Activated CD8-positive, alpha-beta memory T cell treated with anti-CD3 and anti-CD28 coated beads for 48 hours (primary cell): ENCODE measurements at regions not wholly inside any gene's neighbourhood (a gene's known extent, or its start where the extent isn't known, plus 50 kb on each side); places are given as distances from the start of the nearest gene placed in this dataset.
"Not testable (repeated sequence)": the region's sequence is repeated elsewhere in the genome, so short reads cannot be mapped to it uniquely, and the experiment has no call there.

Source experiments
- DNase-seq, 3 experiments: peaks; one replicate each; pipeline ENCODE4 v3.0.0-alpha.2; 2020; ENCODE audit warnings: low read depth in 2 of 3, low spot score in 2 of 3

DNA sequence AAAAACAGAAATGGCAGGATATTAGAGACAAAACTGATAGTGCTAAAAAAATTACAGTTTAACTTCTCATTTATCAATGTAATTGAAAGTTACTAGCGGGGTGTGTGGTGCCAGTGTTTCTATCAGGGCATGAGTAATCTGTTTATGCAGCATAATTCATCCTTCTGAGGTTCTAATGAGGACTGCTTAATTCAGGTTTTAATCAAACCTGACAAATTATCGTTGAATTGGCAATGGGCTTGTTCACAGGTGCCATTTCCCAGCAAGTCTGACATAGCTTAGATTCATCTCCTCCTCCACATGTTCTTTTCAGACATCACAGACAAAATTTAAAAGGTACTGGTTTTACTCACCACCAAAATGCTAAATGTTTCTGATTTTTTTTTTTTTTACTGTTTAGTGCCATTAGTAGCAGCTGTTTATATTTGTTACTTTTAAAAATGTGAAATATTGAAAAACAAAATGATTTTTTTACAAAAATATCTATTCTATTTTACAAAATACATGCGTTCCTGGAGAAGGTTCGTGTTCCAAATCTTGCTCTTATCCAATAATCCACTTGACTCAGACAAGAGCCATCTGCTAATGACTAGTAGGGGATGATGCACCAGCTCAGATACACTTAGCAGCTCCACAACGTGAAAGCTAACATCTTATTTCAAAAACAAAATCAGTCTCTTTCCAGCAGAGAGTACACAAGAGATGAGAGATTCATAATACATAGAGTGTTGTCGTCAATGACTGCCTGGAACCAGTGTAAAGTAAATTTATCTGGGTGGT, 447.7 kb upstream of the DPPA4 start:
- DNase-seq, result no peak

DNA sequence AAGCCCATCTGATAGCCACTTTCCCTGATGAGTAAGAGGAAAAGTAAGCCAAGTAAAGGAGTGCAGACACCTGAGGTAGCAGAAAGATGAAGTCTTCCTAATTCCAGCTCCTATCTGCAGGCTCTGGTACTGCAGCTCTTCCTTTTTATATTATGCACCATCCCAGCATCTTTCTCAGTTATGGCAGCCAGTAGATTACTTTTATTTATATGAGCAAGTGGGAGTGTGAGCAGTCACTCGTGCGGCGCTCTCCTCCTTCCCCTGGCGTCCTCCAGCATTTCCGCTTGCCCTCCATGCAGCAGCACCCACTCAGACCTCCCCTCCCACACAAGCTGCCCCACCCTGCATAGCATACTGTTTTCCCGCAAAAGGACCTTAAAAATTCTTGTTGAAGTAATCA, 465.9 kb upstream of the DPPA4 start:
- DNase-seq, result no peak

DNA sequence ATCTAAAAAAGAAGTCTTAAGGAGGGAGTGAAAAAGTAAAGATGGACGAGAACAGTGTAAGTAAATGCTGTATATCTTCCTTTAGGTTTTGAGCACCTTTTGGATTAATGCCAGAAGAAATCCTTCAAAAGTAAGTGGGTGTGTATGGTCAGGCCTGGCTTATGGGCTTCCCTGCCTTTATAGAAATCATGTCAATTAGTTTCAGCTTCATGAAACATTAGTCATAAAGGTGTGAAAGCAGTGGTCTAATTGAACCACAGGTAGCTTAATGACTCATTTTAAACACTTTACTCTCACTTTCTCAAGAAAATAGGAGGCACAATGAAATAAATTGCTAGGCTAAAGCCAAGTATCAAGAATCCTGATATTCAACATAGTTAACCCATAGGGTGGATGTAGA, 467.4 kb upstream of the DPPA4 start:
- no peak for DNase-seq

DNA sequence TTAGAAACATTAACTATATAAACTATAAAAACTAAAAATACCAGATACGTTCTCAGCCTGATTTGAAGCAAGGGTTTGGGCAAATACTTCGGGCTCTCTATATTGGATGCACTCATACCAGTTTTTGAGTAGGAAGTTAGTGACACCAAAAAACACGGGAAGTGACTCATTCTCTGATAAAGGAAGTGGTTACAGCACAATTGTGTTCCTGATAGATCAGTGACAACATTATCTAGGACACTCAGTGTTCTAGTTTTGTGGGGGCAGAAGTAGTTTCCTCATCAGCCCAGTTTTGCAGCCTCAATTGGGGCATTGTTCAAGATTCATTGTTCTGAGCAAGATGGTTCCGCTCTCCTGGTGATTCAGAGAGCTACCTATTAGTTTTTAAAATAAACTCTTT, 469.6 kb upstream of the DPPA4 start:
- DNase-seq, result peak in 1 of 3 experiments; percentile 4

DNA sequence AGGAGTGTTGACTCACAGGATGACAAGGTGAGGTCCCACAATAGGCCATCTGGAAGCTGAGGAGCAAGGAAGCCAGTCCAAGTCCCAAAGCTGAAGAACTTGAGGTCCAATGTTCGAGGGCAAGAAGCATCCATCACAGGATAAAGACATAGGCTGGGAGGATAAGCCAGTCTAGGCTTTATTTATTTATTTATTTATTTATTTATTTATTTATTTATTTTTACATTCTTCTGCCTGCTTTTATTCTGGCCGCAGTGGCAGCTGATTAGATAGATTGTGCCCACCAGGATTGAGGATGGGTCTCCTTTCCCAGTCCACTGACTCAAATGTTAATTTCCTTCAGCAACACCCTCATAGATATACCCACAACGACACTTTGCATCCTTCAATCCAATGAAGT, 472.2 kb upstream of the DPPA4 start:
- no peak for DNase-seq

DNA sequence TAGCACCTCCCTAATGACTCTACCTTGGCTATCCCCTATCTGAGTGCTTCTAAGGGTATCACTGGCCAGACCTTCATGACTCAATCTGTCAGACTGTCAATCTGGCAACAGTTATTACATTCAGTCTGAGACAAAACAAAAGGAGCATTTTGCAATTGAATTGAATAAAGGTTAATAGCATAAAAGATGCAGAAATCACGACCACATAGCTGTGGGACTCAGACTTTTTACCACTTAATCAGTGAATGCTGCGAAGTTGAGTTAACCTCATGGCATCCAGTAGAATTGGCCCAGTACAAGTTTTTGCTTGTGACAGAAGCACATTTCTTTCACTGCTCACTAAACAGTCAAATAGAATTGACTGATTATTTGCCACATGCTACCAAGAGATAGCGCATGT, 480.7 kb upstream of the DPPA4 start:
- no peak for DNase-seq

DNA sequence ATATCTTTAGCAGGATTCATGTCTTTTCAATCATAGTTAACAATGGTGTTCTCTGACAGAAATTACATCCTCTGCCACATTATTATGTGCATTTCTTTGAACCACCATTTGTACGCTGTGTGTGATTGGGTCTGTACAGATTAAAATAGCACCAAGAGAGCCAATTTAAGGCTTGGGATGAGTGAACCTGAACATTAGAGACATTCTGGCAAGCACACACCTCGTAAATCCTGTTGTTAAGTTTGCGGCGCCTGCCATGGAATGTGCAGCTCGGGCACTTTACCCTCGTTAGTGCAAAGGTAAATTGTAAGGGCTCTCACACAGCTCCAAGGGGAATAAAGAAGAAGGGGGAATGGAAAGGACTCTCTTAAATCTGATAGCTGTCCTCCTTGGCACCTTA, 482.4 kb upstream of the DPPA4 start:
- DNase-seq, result no peak

DNA sequence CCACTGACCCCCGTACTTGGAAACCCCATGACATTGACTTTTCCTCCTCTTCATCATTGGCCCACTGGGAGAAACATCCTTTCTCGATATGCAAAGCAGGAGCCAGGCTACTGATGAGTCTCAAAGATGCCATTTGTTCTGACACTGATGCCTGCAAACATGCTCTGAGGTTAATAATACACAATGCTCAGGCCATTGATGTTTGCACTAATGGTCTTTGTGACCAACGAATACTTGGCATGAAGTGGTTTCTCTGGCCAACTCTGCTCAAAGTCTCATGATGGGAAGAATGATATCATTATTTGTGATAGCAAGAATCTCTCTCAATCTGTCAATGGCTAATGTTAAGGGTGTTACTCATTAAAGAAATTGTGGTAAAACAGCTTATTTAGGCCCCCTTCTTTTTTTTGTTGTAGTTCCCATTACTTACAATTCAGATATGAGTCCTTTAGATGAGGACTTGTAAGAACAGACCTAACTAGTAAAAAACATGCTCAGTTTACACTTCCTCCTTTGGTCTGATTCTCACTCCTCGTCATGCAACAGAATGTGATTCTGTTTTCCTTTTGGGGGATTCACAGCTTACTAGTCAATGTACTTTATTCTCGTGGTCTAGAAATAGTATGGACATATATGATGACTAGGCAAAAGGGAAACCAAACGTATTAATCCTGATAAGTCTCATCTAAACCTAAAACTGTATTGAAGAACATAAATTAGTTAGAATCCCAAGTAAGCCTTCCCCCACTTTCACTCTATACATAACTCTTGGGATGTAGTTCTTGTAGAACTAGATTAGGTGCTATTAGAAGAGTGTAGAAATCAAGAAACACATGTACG, 488.8 kb upstream of the DPPA4 start:
- no peak for DNase-seq

DNA sequence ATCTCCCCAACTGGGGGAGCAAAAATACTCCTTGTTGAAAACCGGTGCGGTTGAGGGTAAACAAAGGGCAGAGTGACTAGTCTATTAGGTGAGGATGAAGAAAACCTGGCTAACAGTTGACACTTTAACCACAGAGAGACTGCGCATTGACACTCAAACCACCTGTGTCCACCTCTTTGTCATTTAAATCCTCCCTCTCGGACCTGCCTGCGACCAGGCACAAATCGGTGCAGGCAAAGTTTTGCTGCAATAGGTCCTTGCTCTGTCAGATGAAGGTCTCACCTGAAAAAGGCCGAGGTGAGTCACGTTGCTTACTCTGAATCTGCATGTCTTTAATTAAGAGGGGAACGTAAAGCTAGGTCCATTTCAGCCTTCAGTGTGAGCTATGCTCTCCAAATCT, 494.1 kb upstream of the DPPA4 start:
- DNase-seq, result no peak

DNA sequence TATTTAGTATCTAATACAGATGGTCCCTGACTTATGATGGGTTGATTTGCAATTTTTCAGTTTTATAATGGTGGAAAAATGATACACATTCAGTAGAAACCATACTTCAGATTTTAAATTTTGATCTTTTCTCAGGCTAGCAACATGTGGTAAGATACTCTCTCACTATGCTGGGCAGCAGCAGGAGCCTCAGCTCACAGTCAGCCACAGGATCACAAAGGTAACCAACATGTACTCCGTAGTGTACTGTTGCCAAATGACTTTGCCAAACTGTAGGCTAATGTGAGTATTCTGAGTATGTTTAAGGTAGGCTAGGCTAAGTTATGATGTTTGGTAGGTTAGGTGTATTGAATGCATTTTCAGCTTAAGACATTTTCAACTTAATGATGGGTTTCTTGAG, 498.6 kb upstream of the DPPA4 start:
- no peak for DNase-seq

DNA sequence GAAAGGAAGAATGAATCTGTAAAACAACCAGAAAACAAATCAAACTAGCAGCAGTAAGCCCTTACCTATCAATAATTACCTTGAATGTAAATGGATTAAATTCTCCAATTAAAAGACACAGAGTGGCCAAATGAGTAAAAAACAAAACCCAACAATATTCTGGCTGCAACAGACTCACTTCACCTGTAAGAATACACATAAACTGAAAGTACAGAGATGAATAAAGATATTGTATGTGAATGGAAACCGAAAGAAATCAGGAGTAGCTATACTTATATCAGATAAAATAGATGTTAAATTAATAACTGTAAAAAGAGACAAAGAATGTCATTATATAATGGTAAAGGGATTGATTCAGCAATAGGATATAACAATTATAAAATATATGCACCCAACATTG, 514.5 kb upstream of the DPPA4 start:
- DNase-seq, result no peak

DNA sequence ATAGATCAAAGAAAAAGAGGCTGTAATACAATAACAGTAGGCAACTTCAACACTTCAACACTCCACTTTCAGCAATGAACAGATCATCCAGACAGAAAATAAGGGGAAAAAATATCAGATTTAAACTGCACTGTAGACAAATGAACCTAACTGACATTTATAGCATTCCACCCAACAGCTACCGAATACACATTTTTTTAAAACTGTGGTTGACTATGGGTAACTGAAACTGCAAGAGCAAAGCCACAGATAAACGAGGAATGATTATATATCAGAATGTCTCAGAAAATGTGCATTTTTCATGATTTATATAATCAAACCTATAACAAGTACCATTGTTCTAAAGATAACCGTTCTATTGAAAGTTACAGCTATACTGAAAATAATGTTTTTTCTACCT, 514.9 kb upstream of the DPPA4 start:
- no peak for DNase-seq

DNA sequence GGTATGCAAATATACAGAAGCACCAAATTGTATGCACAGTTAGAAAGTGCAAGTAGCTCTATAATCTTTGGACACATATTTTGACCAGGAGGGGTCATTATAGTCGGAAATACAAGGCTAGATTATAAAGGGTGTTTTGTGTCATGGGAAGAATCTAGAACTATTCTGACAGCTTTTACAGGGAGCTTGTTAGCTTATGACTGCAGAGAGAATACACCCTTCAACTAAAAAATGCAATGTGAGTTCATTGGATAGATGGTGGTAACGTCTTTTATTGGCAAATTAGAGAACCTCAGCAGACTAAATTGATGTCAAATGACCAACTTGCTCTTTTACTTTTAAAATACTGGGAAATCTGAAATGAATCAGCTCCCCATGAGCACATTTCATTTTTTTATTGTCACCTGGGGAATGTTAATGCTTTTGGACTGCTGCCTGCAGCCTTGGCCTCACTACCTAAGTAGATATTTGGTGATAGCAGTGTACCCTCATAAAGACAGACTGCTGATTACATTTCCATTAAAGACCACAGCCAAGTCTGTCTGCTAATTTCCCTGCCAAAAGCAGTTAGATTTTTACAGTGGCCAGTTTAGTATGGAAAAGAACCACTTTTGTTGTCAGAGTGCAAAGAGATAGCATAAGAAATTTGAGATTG, 515.9 kb upstream of the DPPA4 start:
- DNase-seq, result no peak

DNA sequence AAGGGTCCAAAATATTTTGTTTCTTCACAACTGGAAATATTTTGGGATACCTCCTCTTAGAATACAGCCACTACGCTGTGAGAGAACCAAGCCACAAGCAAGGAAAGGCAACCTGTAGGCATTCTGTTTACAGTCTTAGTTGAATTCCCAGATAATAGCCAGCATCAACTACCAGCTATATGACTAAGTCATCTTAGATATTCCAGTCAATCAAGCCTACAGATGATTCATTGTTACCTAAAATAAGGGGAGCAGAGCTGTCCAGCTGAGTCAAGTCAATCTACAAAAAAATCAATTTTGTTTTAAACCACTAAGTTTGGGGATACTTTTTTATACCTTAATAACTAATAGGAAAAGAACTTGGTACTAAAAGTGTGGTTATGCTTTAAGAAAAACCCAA, 526.4 kb upstream of the DPPA4 start:
- no peak for DNase-seq

DNA sequence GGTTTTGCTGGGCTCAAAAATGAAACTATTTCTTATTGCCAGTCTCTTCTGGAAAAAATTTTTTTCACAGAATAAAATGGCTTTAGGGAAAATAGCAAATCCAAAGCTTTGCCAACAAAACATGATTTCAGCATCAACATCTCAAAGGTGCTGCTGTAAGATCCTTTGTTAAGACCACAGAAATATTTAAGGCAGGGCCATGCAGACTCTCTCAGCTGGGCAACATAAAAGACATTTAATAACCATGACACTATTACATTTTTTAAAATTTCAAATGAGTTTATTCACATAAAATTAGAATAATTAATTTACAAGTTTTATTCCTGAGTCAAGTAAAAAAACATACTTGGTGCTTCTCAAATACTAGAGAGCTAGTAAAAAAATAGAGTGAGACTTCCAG, 527.1 kb upstream of the DPPA4 start:
- no peak for DNase-seq

DNA sequence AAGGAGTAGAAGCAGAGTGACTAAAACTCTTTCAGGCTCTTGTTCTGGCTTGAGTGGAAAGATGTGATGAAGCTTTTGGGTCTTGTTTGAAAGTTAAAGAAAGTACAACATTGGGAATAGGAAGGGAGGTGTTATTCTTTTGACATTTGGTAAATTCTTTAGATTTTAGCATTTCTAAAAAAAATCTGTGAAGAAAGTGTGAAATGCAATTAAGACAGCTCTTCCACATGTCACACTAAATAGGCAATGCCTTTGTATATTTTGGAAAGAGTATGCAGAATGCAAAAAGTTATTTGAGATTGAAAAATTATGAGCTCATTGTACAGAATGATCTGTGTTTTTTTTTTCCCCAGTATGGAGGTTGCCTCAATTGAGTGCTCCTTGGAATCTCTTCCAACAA, 532.2 kb upstream of the DPPA4 start:
- no peak for DNase-seq

DNA sequence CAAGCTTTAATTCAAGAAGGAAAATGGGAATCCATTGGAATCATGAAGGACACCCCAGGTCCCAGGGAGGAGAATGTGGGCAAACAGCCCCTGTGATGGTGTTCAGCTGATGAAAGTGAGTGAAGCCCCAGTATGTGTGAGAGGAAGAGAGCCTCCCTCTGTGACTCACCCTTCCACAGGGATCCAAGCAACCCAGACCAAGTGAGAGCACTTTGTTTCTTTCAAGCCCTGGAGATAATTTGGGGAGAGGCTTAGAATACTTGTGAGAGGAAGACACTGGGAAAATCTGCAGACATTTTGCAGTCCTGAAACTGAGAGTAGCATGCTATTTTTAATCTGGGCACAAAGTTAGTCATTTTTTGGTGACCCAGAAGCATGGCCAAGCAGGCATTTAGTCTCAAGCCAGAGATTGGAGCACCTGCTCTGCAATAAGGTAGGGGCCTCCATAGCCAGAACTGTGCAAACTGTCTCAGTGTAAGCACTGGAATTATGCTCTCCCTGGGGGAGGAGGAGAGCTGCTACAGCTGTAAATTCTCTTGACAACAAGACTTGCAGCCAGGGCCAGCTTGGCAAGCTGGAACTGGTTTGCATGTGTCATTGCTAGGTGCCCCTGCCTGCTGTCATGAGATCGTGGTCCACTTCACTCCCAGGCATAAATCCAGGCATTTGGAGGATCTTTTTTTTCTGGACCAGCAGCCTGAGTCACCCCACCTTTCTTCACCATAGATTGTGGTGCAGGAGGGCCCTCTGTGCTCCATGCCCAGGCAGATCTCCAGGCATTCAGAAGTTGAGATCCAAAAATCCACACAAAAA, 537.8 kb upstream of the DPPA4 start:
- DNase-seq, result no peak

DNA sequence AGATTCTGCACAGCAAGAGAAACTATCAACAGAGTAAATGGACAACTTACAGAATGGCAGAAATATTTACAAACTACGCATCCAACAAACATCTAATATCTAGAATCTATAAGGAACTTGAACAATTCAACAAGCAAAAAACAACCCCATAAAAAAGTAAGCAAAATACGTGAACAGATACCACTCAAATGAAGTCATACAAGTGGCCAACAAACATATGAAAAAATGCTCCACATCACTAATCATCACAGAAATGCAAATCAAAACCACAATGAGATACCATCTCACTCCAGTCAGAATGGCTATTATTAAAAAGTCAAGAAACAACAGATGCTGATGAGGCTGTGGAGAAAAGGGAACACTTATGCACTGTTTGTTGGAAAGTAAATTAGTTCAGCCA, 540.3 kb upstream of the DPPA4 start:
- not testable (repeated sequence) for DNase-seq

DNA sequence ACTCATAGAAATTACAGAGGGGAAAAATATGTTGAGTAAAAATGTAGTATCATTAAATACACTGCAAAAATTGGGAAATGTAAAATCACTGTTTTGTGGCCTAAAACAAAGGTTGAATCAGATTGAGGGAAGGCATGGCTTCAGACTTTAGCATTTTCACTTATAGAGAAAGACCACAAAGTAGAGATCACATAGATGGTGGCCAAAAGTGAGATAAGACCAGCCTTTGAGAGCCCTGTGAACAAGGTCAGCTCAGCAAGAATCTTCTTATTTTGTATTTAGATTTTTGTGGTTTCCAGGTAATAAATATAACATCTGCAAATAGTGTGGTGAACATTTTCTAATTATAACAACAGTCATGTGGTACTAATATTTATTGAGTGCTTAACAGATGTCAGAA, 544.8 kb upstream of the DPPA4 start:
- DNase-seq, result no peak

DNA sequence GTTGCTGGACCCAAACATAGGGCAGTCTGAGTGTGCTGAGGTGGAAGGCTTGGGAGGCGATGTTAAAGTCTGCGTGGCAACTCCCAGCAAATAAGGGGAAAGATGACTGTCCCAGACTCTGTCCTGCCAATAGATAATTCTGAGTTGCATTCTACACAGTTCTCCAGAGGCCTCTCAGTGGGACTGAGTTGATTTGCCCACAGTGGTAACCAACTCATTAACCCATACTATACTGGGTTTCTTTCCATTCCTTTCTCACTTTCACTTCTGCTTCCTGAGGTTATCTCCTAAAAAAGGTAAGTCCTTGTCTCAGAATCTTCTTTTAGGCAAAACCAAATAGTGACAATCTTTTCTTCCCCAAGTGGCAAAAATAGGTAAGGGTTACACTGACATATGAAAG, 549.9 kb upstream of the DPPA4 start:
- no peak for DNase-seq

DNA sequence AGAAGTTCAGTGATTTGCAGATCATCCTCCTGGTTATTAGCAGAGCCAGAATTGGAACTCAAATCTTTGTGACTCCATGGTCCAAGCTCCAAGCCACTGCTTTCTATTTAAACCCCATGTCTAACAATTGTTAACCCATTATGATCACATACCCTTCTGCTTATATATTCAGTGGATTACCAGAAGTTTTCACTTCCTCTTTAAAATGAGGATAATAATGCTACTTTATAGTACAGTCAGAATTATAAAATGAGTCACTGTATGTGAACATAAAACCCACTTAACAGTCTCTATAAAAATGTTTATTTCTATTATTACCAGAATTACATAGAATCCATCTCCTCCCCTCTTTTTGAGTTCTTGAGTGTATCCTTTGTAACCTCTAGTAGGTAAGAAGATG, 550.7 kb upstream of the DPPA4 start:
- DNase-seq, result no peak
